Trophoblast cell (in vitro differentiated cells and primary cell): ENCODE measurements at regions not wholly inside any gene's neighbourhood (a gene's known extent, or its start where the extent isn't known, plus 50 kb on each side); places are given as distances from the start of the nearest gene placed in this dataset.

Source experiments
- DNase-seq, 2 donors: peaks; one replicate each; pipeline ENCODE4 v3.0.0-alpha.2; 2016
- H2AFZ ChIP-seq: 2 replicates; pipeline ENCODE4 v1.6.1; 2013; ENCODE audit warnings: low read length, moderate library complexity, mild to moderate bottlenecking; ENCODE audit not compliant: insufficient read depth, poor library complexity
- H2AK5ac ChIP-seq: 2 replicates; pipeline ENCODE4 v1.6.1; 2013; ENCODE audit warnings: mild to moderate bottlenecking, low read length
- H2BK120ac ChIP-seq: 2 replicates; pipeline ENCODE4 v1.6.1; 2013; ENCODE audit warnings: low read length, mild to moderate bottlenecking, moderate library complexity; ENCODE audit not compliant: insufficient read depth, poor library complexity
- H2BK12ac ChIP-seq: 2 replicates; pipeline ENCODE4 v1.6.1; 2013; ENCODE audit warnings: mild to moderate bottlenecking, low read length, moderate library complexity
- H2BK5ac ChIP-seq: 2 replicates; pipeline ENCODE4 v1.6.1; 2013; ENCODE audit warnings: low read length, low read depth, moderate library complexity, mild to moderate bottlenecking; ENCODE audit not compliant: poor library complexity
- H3K14ac ChIP-seq: 2 replicates; pipeline ENCODE4 v1.6.1; 2013; ENCODE audit warnings: mild to moderate bottlenecking, low read length
- H3K18ac ChIP-seq: 2 replicates; pipeline ENCODE4 v1.6.1; 2013; ENCODE audit warnings: mild to moderate bottlenecking, low read length
- H3K23ac ChIP-seq: 2 replicates; pipeline ENCODE4 v1.6.1; 2013; ENCODE audit warnings: low read length
- H3K27ac ChIP-seq: 2 replicates; pipeline ENCODE4 v1.5.1; 2013; ENCODE audit warnings: low read depth, mild to moderate bottlenecking, inconsistent platforms, low read length, moderate library complexity
- H3K27me3 ChIP-seq: 2 replicates; pipeline ENCODE4 v1.6.1; 2013; ENCODE audit warnings: inconsistent platforms, mild to moderate bottlenecking, low read length, moderate library complexity; ENCODE audit not compliant: insufficient read depth
- H3K36me3 ChIP-seq, 2 experiments: 1 replicate in 1 of 2; 2 replicates in 1 of 2; pipeline ENCODE4 v1.6.1; 2013; ENCODE audit warnings: low read length in 2 of 2, mild to moderate bottlenecking in 2 of 2, moderate library complexity in 1 of 2; ENCODE audit not compliant: insufficient read depth in 2 of 2, control insufficient read depth in 1 of 2
- H3K4ac ChIP-seq: 2 replicates; pipeline ENCODE4 v1.6.1; 2013; ENCODE audit warnings: low read depth, mild to moderate bottlenecking, low read length, moderate library complexity
- H3K4me1 ChIP-seq, 2 experiments: 1 replicate in 1 of 2; 2 replicates in 1 of 2; pipeline ENCODE4 v1.6.1; 2013; ENCODE audit warnings: low read length in 2 of 2, mild to moderate bottlenecking in 2 of 2, moderate library complexity in 1 of 2; ENCODE audit not compliant: insufficient read depth in 2 of 2, control insufficient read depth in 1 of 2
- H3K4me2 ChIP-seq: 2 replicates; pipeline ENCODE4 v1.6.1; 2013; ENCODE audit warnings: inconsistent platforms, mild to moderate bottlenecking, low read length, moderate library complexity
- H3K4me3 ChIP-seq: 2 replicates; pipeline ENCODE4 v1.5.1; 2013; ENCODE audit warnings: mild to moderate bottlenecking, low read depth, low read length, inconsistent platforms
- H3K79me1 ChIP-seq: one replicate; pipeline ENCODE4 v1.6.1; 2013; ENCODE audit warnings: low read length
- H3K79me2 ChIP-seq: 2 replicates; pipeline ENCODE4 v1.6.1; 2013; ENCODE audit warnings: low read length, mild to moderate bottlenecking; ENCODE audit not compliant: control insufficient read depth, insufficient read depth, poor library complexity
- H3K9ac ChIP-seq: 2 replicates; pipeline ENCODE4 v1.6.1; 2013; ENCODE audit warnings: mild to moderate bottlenecking, low read length
- H3K9me3 ChIP-seq: 2 replicates; pipeline ENCODE4 v1.6.1; 2013; ENCODE audit warnings: low read depth, mild to moderate bottlenecking, control low read depth, inconsistent platforms, low read length; ENCODE audit not compliant: insufficient read depth
- H4K12ac ChIP-seq: 2 replicates; pipeline ENCODE4 v1.6.1; 2013; ENCODE audit warnings: low read depth, mild to moderate bottlenecking, low read length, moderate library complexity
- H4K8ac ChIP-seq: 2 replicates; pipeline ENCODE4 v1.6.1; 2013; ENCODE audit warnings: low read depth, mild to moderate bottlenecking, low read length, moderate library complexity
- H4K91ac ChIP-seq: one replicate; pipeline ENCODE4 v1.6.1; 2013; ENCODE audit warnings: low read depth, mild to moderate bottlenecking, low read length, moderate library complexity
- WGBS: extraction: QIAGEN DNeasy Blood & Tissue Kit; methylation state at CpG from one replicate; pipeline ENCODE4 v1.1.7; 2013; ENCODE audit warnings: missing lambda C conversion rate; ENCODE audit not compliant: insufficient read length, insufficient coverage; ENCODE audit errors: extremely low coverage; 5-methylcytosine and 5-hydroxymethylcytosine counted together

DNA sequence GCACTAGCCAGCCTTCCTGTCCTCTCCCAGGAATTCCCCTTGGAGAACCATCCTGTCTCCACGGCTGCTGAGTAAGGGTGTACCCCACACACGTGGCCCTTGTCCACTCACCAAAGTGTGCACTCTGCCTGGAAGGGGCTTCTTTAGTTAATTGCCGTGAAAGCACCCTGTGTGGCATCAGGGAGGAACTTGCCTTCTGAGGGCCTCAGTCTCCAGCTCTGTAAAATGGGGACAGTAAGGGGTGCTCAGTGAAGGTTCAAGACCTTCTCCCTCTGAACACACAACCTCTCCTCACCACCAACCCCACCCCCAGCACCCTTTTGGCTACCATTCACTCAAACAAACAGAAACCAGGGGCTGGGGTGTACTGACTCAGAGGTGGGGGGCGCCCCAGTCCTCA is 59.1 kb upstream of the LHX1 start:
- Histone ChIP-seq H4K8ac (no peak overlapping the region), H3K36me3 (no peaks in the 10 kb centered on the region), H2AFZ (no peak overlapping the region), H3K23ac (no peak overlapping the region), H2BK12ac (no peak overlapping the region), H2BK120ac (no peak overlapping the region), H2BK5ac (no peak overlapping the region), H3K4me3 (no peak overlapping the region), H3K79me1 (no peaks in the 10 kb centered on the region), H4K91ac (no peak overlapping the region), H3K79me2 (no peaks in the 10 kb centered on the region), H3K27me3 (peaks cover 2% of the 10 kb centered on the region), H3K9me3 (peaks cover 2% of the 10 kb centered on the region), H3K27ac (no peak overlapping the region), H3K18ac (no peak overlapping the region), H3K9ac (no peak overlapping the region), H4K12ac (no peak overlapping the region), H3K14ac (no peak overlapping the region), H3K4ac (no peak overlapping the region), H2AK5ac (no peak overlapping the region), H3K4me1 (no peaks in the 10 kb centered on the region), H3K4me2 (no peak overlapping the region)
- no peak for DNase-seq
- no CpG with 5 or more reads among the region's 4 CpGs for WGBS

DNA sequence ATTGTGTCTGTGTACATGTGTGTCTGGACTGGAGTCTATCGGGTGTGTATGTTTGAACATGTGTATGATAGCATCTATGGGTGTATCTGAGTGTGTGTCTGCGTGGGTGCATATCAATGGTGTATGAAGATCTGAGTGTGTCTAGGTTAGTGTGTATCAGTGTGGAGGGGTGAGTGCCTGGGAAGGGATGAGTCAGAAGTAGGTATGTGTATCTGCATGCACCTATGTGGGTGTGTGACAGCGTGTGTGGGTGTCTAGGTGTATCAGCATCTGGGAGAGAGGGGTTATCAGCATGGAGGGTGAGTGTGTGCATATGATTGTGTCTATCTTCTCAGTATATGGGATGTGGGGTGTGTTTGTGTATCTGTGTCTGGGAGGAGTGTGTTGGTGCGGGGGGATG is 58.2 kb upstream of the LHX1 start:
- no peak overlapping the region for H3K9ac ChIP-seq
- H2BK12ac ChIP-seq = no peak overlapping the region
- no peak overlapping the region for H2AFZ ChIP-seq
- H3K14ac ChIP-seq = no peak overlapping the region
- WGBS = no CpG with 5 or more reads among the region's 4 CpGs
- H2BK5ac ChIP-seq = no peak overlapping the region
- peaks cover 2% of the 10 kb centered on the region for H3K9me3 ChIP-seq
- no peak overlapping the region for H3K18ac ChIP-seq
- peaks cover 2% of the 10 kb centered on the region for H3K27me3 ChIP-seq
- H4K12ac ChIP-seq = no peak overlapping the region
- no peaks in the 10 kb centered on the region for H3K79me1 ChIP-seq
- no peak overlapping the region for H4K8ac ChIP-seq
- no peaks in the 10 kb centered on the region for H3K4me1 ChIP-seq
- H2AK5ac ChIP-seq = no peak overlapping the region
- H3K36me3 ChIP-seq = no peaks in the 10 kb centered on the region
- no peaks in the 10 kb centered on the region for H3K79me2 ChIP-seq
- H4K91ac ChIP-seq = no peak overlapping the region
- no peak overlapping the region for H3K4me3 ChIP-seq
- no peak overlapping the region for H3K23ac ChIP-seq
- no peak overlapping the region for H3K27ac ChIP-seq
- no peak overlapping the region for H3K4ac ChIP-seq
- H2BK120ac ChIP-seq = no peak overlapping the region
- no peak for DNase-seq
- H3K4me2 ChIP-seq = no peak overlapping the region

DNA sequence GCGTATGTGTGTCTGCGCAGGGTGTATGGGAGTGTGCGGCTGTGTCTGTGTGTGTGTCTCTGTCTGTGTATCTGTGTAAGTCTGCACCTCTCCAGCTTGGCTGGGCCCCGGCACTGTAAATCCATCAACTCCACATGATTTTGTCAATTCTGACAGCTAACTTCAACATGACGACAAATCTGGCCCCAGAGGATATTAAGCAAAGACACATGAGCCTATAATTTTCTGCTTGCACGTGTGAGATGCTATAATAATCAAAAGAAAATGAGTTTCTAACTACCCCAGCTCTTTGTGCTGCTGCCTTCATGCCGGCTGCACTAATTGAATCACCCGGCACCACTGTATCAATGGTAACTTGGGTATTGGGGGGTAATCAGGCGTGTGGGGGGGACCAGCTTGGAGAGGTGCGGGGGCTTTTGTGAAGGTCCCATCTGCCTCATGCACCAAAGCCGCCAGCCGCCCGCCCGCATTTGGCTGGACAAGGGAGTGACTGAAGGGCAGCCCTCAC is 57.6 kb upstream of the LHX1 start:
- Histone ChIP-seq H2BK12ac (no peak overlapping the region), H4K8ac (no peak overlapping the region), H2BK120ac (no peak overlapping the region), H3K9ac (no peak overlapping the region), H4K12ac (no peak overlapping the region), H3K4me2 (no peak overlapping the region), H3K36me3 (no peaks in the 10 kb centered on the region), H3K27me3 (peaks cover 2% of the 10 kb centered on the region), H2BK5ac (no peak overlapping the region), H2AK5ac (no peak overlapping the region), H3K4me3 (no peak overlapping the region), H3K14ac (no peak overlapping the region), H3K18ac (no peak overlapping the region), H3K79me1 (no peaks in the 10 kb centered on the region), H2AFZ (no peak overlapping the region), H3K4ac (no peak overlapping the region), H3K9me3 (peaks cover 2% of the 10 kb centered on the region), H4K91ac (no peak overlapping the region), H3K27ac (no peak overlapping the region), H3K4me1 (no peaks in the 10 kb centered on the region), H3K79me2 (no peaks in the 10 kb centered on the region), H3K23ac (no peak overlapping the region)
- no CpG with 5 or more reads among the region's 14 CpGs for WGBS
- no peak for DNase-seq

DNA sequence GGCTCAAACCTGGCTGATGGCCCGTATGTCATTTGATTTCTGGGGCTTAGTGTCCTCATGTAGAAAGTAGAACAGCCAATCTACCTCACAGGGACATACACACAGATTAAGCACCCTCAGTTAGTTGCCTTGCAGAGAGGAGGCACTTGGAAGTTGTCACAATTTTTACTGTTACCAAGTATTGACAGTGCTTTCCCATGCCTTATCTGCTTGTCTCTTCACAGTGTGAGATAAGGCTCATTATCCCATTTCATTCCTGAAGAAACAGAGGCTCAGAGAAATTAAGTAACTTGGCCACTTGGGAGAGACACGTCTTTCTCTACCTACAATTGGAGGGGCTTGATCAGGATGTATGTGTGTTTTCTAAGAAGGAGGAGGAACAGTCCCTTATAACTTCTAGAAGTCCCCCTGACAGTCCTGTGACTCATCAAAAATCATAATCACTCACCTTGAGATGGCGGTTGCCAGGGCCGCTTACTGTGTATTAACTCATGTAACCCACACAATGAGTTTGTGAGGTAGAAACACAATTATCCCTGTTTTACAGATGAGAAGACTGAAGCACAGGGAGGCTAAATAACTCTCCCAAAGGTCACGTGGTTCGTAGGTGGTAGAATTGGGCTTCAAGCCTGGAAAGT is 56.9 kb upstream of the LHX1 start:
- no peak overlapping the region for H4K8ac ChIP-seq
- DNase-seq = no peak
- H2BK5ac ChIP-seq = no peak overlapping the region
- H2AFZ ChIP-seq = no peak overlapping the region
- no peak overlapping the region for H3K4me3 ChIP-seq
- no peak overlapping the region for H3K23ac ChIP-seq
- H3K79me2 ChIP-seq = no peaks in the 10 kb centered on the region
- H3K14ac ChIP-seq = no peak overlapping the region
- H2BK120ac ChIP-seq = no peak overlapping the region
- no peak overlapping the region for H2AK5ac ChIP-seq
- H3K4ac ChIP-seq = no peak overlapping the region
- H3K79me1 ChIP-seq = no peaks in the 10 kb centered on the region
- no peak overlapping the region for H3K18ac ChIP-seq
- peaks cover 2% of the 10 kb centered on the region for H3K9me3 ChIP-seq
- H3K36me3 ChIP-seq = no peaks in the 10 kb centered on the region
- H3K27me3 ChIP-seq = peaks cover 2% of the 10 kb centered on the region
- H3K4me1 ChIP-seq = no peaks in the 10 kb centered on the region
- no CpG with 5 or more reads among the region's 6 CpGs for WGBS
- H4K12ac ChIP-seq = no peak overlapping the region
- no peak overlapping the region for H3K4me2 ChIP-seq
- no peak overlapping the region for H3K27ac ChIP-seq
- H4K91ac ChIP-seq = no peak overlapping the region
- H3K9ac ChIP-seq = no peak overlapping the region
- H2BK12ac ChIP-seq = no peak overlapping the region
